ENCODE measurements at regions not wholly inside any gene's neighbourhood (a gene's known extent, or its start where the extent isn't known, plus 50 kb on each side); places are given as distances from the start of the nearest gene placed in this dataset.

DNA sequence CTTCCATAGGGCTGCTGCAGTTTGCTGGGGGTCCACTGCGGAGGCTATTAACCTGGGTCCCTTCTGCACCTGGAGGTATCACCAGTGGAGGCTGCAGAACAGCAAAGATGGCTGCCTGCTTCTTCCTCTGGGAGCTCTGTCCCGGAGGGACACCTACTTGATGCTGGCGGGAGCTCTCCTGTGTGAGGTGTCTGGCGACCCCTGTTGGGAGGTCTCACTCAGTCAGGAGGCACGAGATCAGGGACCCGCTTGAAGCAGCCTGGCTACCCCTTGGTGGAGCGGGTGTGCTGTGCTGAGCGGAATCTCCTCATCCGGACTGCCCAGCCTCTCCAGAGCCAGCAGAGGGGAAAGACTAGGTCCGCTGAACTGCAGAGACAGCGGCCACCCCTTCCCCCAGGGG, 56.0 kb upstream of the CTXND1 start:
- DNase-seq (ENCODE audit: low read depth), result no peak

DNA sequence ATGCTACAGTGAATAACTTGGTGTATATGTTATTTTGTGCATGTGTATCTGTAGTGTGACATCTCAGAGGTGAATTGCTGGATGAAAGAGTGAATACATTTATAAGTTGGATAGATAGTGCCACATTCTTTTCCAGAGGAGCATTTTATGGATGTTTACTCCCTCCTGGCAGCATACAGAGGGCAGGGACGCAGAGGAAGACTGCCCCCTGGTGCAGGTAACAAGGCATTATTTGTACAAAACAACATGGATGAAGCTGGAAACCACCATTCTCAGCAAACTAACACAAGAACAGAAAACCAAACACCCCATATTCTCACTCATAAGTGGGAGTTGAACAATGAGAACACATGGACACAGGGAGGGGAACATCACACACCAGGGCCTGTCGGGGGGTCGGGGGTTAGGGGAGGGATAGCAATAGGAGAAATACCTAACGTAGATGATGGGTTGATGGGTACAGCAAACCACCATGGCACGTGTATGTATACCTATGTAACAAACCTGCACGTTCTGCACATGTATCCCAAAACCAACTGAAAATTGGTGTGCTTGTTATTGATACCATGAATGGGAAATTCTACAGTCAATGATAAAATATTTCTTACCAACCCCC, 57.9 kb upstream of the CTXND1 start:
- no peak for DNase-seq (ENCODE audit: low read depth)

GRCh38 chr15:80310776-80311175, 58.8 kb upstream of the CTXND1 start:
- DNase-seq (ENCODE audit: low read depth), result no peak

DNA sequence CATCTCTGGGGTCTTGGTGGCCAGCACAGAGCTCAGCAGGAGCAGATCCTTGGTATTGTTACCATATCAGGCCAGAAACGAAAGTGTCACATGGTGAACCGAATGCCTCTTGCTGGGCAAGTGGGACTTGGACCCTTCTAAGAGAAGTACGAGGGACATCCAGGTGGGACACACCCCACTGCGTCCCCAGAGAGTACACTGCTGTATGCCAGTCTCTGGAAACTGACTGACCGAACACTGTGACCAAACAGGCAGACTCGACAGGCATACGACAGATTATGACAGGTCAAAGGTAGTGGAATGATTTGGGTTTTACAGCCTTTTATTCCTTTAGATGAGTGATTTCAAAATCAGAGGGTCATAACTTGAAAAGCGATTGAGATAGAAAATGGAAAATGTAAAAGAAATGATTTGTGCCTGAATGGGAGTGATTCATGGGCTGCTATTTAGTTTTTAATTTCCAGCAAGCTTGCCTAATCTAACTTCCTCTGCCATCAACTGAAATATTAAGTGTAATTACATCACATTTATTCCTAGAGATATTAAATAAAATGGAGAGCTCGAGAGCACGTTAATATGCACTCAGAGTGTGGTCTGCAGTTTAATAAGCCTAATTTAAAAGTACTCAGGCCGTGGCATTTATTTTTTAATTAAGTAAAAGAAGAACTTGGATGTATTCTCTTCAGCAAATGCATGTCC, 63.4 kb upstream of the CTXND1 start:
- no peak for DNase-seq (ENCODE audit: low read depth)

- DNase-seq (ENCODE audit: low read depth), result peak; percentile 85
These were observed 65.6 kb upstream of the CTXND1 start for GRCh38 chr15:80317389-80318182.

DNA sequence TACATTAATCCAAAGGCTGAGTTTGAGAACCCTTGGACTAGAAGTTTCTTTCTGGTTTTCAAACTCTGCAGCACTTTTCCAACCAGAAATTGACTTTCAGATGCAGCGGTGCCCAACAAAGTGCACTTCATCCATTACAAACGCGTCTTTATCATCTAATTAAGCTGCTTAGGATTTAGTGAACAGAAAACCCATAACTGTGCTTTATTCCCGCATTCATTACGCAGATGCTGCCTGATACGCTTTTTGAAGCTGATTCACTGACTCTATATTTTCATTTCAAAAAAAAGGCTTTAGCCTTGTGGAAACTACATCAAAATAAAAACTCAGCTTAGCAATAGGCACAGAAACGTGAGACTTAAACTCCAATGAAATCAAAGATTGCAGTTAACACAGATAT, 69.8 kb upstream of the CTXND1 start:
- no peak for DNase-seq (ENCODE audit: low read depth)

DNA sequence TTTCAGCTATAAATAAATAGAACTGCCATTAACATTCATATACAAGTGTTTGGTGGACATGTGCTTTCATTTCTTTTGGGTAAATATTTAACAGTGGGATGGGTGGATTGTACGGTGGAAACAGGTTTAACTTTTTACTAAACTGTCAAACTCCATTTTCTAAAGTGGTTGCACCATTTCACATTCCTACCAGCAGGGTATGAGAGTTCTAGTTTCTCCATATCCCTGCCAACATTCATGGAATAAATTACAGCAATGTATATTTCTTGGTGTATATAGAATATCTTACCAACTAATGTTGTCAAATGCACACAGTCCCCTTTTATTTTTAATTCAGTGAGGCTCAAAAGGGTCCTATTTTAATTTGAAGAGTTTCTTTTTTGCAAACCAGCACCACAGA, 71.3 kb upstream of the CTXND1 start:
- no peak for DNase-seq (ENCODE audit: low read depth)

GRCh38 chr15:80324545-80325080, 72.6 kb upstream of the CTXND1 start:
- no peak for DNase-seq (ENCODE audit: low read depth)

DNA sequence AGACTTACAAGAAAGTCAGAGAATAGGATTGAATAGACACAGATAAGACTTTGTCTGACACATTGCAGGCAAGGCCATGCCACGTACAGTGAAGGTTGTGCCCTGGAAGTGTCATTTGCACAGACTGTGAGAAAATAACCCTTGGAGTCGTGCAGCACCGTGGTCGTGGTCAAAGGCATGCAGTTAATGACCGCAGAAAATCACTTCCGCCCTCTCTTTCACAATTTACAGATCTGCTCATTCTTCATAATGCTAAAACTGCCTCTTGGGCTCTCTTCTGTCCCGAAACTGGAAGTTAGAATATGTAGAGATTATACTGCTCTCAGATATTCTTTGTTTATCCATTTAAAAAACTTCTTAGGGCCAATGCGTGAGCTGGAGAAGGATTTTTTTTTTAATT, 73.2 kb upstream of the CTXND1 start:
- DNase-seq (ENCODE audit: low read depth), result no peak

DNA sequence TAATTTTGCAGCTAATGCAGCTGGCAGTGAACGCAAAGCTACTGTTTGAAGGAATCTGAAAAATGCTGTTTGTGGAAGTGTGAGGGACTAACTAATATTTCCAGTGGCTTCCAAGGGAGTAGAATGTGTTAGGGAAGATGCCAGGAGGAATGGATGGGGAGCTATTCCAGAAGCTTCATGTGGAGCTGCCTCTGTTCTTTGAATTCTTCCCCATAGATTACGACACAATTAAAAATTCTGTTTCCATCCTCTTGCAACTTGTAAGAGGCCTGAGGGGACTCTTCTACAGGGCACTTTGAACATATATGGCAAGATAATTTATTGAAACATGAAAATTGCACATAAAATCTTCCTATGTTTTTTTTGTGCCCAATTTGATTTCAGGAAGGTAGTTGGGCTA, 74.3 kb upstream of the CTXND1 start:
- DNase-seq (ENCODE audit: low read depth), result no peak

- DNase-seq (ENCODE audit: low read depth), result no peak
These were observed 75.7 kb upstream of the ARNT2 start for GRCh38 chr15:80328496-80328895.

DNA sequence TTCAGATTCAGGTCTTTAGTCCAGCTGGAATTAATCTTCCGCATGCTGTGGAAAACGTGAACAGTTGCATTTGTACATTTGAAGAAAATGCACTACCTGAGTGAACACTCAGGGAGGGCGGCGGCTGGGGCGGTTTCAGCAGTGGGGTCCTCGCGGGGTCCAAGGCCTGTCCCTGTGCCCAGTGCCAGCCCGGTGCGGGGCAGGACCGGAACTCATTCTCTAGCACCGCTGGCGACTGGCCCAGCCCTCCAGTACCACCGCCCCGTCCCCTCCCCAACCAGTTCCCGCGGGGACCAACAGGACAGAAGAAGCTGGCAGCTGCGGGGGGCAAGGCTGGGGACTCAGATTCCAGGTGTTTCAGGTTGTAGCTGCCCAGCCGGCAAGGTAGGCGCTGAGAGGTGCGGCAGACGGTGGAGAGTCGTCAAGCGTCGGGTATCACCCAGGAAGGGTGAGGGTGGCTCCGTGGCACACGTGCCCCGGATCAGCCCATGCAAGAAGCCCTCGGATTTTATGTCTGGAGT, 72.2 kb upstream of the ARNT2 start:
- no peak for DNase-seq (ENCODE audit: low read depth)

- no peak for DNase-seq (ENCODE audit: low read depth)
These were observed 70.9 kb upstream of the ARNT2 start for GRCh38 chr15:80333261-80333660.

- DNase-seq (ENCODE audit: low read depth), result no peak
These were observed 69.7 kb upstream of the ARNT2 start for GRCh38 chr15:80334521-80334920.

DNA sequence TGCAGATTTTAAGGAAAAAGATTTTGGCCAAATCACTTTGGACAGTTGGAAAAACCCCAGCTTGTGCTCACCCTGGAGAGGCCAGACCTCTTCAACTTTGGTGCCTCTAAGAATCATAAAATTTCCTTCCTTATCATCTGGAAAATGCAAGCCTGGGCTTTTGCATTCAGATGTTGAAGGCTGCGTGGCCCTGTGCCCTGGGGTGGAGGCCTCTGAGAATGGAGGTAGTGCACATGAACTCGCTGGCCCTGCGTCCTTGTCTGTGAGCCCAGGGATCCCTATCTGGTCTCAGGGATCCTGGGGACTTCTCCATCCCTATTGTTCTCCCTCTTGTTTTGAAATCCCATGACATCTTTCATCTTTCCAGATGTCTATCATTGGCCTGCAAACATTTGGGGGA, 64.6 kb upstream of the ARNT2 start:
- DNase-seq (ENCODE audit: low read depth), result no peak

DNA sequence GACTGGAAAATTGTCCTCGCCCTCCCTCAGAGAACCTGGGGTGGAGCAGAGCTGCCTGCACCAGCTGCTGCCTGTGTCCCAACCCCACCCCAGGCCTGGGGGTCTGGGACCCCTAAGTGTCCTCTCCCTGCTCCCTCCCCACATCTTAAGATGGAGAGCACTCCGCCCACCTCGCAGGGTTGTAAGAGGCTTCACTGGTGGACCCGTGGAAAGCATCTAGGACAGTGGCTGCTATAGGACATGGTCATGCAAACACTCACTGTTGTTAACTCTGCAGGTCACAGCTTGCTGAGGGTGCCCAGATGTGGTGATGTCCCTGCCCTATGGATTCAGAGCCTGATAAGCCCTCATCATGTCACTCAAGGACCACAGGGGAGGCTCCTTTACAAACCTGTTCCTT, 62.0 kb upstream of the ARNT2 start:
- no peak for DNase-seq (ENCODE audit: low read depth)

GRCh38 chr15:80343554-80343992, 60.6 kb upstream of the ARNT2 start:
- DNase-seq (ENCODE audit: low read depth), result no peak

DNA sequence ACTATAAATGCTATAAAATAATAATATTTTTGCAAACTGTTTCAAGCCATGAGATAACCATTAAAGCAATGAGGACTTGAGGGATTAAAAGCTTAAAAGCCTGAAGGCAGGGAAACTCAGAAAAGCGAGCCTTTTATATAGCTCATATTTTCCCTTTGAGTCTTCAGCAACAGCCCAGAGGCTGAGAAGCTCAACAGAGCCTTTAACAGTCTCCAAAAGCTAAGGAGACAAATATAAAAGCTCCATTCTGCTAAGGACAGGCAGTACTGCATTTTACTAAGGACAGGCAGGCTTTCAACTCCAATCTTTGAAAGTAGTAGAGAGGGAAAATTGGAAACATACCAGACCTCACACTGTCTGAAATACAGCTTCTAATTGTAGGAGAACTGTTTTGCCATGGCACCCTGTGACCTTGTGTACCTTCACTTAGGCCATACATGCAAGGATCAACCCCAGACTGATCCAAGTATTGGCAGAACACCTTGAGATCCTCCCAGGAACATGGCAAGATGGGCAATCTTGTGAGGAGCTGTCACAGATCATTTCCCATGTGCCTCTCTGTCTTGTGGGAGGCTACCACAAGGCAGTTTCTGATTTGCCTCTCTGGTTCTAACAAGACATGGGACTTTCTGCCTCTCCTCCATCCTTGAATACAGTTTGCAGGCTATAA, 53.1 kb upstream of the ARNT2 start:
- DNase-seq (ENCODE audit: low read depth), result no peak
